ENCODE measurements at regions not wholly inside any gene's neighbourhood (a gene's known extent, or its start where the extent isn't known, plus 50 kb on each side); places are given as distances from the start of the nearest gene placed in this dataset.

- H3F3A ChIP-seq (replicated peaks; ENCODE audit: low read depth), result no peaks in the 10 kb centered on the region
- DNase-seq (ENCODE audit: low spot score) (no peak), ATAC-seq (no peak)
- H3K27me3 Mint-ChIP-seq (ENCODE audit: insufficient read depth, low read depth, poor library complexity), result peaks cover 7% of the 10 kb centered on the region
- H3K4me2 ChIP-seq, result no peak overlapping the region
- H4K20me1 ChIP-seq (replicated peaks; ENCODE audit: insufficient read depth), result no peaks in the 10 kb centered on the region
- H3K79me2 ChIP-seq (replicated peaks; ENCODE audit: insufficient read depth), result no peaks in the 10 kb centered on the region
- no peaks in the 10 kb centered on the region; the same call in 1 of the 3 replicates for H3K9me3 Mint-ChIP-seq
- no peaks in the 10 kb centered on the region for H3K4me1 Mint-ChIP-seq
- H2AFZ ChIP-seq, result no peak overlapping the region
- TF ChIP-seq CREB1 (CRISPR knock-in tag; IDR thresholded peaks at IDR 0.05; ENCODE audit: low read depth) (no peak), EZH2phosphoT487 (IDR thresholded peaks at IDR 0.05; ENCODE audit: unreplicated experiment) (no peak), ZNF462 (CRISPR knock-in tag; IDR thresholded peaks at IDR 0.05) (no peak), ZNF331 (CRISPR knock-in tag; IDR thresholded peaks at IDR 0.05; ENCODE audit: low read depth) (no peak), ZNF114 (CRISPR knock-in tag; IDR thresholded peaks at IDR 0.05) (no peak), CTCF (conservative IDR thresholded peaks at IDR 0.05; ENCODE audit: low read depth in 2 of 2) (no peak), EZH2 (IDR thresholded peaks at IDR 0.05; ENCODE audit: low read depth, unreplicated experiment) (no peak), STAT1 (IDR thresholded peaks at IDR 0.05; ENCODE audit: unreplicated experiment) (no peak)
- H3K4me1 ChIP-seq (ENCODE audit: insufficient read depth), result no peaks in the 10 kb centered on the region
- H3K9me2 ChIP-seq (ENCODE audit: insufficient read depth), result 0 out of 2 replicates have a peak, but pooled peaks cover 7% of the 10 kb centered on the region
- no peaks in the 10 kb centered on the region; the same call in 2 of the 3 replicates for H3K36me3 Mint-ChIP-seq (ENCODE audit: low read depth)
- no peaks in the 10 kb centered on the region for H3K27me3 ChIP-seq (ENCODE audit: insufficient read depth)
- no peak overlapping the region for H3K27ac Mint-ChIP-seq
- no peak overlapping the region for H3K27ac ChIP-seq (ENCODE audit: low read depth)
- H3K36me3 ChIP-seq (ENCODE audit: insufficient read depth), result no peaks in the 10 kb centered on the region
- H3K4me3 ChIP-seq, result no peak overlapping the region
- no peak overlapping the region for H3K4me3 Mint-ChIP-seq
Measured at GRCh38 chr19:30781047-30781446, 408.9 kb downstream of the ZNF536 start.
